HG03571 (cell line): ENCODE measurements at regions not wholly inside any gene's neighbourhood (a gene's known extent, or its start where the extent isn't known, plus 50 kb on each side); places are given as distances from the start of the nearest gene placed in this dataset.
"Not testable (repeated sequence)": the region's sequence is repeated elsewhere in the genome, so short reads cannot be mapped to it uniquely, and the experiment has no call there.

Experiments used
- ATAC-seq: cut with Tn5 transposase; IDR thresholded peaks from one replicate; pipeline ENCODE4 v1.9.1; 2021; ENCODE audit not compliant: unreplicated experiment

DNA sequence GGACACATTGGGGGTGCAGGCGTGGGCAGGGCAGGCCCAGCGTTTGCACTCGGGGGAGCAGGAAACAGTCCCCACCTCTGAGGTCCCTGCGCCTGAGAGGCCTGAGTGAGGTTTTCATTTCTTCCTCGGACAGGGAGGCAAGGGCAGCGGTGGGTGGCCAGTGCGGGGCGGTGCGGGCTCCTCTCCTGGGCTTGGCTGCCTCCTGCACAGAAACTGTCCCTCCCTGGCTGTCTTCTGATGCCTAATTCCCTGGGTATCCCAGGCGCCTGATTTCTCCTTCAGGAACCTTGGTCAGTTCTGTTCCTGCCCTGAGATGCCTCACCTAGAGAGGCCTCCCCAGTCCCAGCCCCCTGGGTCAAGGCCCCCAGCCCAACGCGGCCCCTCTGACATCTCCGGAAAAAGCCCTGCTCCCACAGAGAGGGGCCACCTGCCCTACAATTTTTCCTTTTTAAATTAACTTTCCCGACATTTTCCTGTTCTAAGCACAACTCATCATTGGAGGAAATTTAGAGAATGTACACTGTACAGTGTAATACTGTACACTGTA is 260.3 kb downstream of the ADGRD1 start:
- no peak for ATAC-seq

- ATAC-seq: not testable (repeated sequence)
Observed at GRCh38 chr12:131214936-131215335, 261.2 kb downstream of the ADGRD1 start.

- ATAC-seq: not testable (repeated sequence)
Observed at GRCh38 chr12:131216587-131216986, 262.9 kb downstream of the ADGRD1 start.

DNA sequence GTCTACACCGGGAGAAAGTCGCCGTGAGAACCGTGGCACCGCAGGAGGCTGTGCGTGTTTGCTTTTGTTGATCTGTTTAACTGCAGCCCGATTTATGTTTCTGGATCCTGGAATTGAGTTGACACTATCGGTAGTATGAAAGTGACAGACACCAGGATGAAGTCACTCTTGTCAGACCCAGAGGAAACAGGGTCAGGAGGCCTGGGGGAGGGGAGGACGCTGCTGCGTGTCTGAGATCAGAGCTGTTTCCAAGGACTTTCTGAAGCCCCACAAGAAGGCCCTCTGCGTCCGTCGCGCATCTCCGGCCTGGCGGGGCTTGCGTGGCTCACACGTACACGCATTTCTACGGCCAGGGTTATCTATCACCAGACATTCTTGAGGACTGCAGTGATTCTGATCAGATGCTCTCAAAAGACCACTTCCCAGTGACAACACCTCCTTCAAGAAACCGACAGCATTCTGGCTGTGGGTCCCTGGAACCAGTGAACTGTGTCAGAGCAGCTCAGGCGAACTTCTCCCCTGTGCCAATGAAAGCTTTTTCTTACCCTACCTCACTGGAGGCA is 263.4 kb downstream of the ADGRD1 start:
- ATAC-seq: no peak

DNA sequence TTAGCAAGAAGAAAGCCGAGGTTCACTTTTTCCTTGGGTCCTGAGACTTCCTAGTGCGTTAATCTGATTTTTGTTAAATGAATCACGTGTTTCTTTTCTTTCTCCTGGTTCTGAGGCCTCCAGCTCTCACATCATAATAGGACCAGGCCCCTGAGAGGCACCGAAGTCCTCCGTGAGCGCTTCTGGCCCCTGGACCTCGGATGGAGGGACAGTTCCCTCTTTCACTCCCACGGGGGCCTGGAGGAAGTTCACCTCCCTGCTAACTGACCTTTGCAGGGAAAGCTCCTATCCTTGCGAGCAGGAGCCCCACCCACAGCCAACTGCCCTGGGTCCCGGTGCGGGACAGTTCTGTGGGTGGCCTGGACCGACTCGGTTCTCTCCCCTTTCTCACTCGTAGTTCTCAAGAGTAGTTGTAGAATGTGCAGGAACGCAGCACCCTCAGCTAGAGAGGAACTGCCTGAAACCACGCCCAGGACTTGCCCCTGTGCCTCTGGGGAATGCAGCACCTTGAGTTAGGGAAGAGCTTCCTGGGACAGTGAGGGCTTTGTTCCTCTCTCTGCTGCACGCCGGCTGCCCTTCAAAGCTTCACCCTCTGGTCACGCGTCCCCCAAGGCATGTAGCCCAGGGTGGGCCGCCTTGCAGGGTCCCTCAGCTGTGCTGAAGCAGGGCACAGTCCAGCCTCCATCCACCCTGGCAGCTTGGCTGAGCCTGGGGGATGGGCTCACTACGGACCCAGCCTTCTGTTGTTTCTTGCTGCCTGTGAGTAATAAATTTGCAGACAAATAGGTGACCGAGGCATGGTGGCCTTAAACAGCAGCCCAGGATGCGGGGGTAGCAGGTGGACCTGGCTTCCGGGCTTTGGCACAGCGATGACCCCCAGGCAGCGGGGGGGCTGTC is 264.6 kb downstream of the ADGRD1 start:
- ATAC-seq: peak; percentile 37

GRCh38 chr12:131218923-131219669 is 265.4 kb downstream of the ADGRD1 start:
- no peak for ATAC-seq

DNA sequence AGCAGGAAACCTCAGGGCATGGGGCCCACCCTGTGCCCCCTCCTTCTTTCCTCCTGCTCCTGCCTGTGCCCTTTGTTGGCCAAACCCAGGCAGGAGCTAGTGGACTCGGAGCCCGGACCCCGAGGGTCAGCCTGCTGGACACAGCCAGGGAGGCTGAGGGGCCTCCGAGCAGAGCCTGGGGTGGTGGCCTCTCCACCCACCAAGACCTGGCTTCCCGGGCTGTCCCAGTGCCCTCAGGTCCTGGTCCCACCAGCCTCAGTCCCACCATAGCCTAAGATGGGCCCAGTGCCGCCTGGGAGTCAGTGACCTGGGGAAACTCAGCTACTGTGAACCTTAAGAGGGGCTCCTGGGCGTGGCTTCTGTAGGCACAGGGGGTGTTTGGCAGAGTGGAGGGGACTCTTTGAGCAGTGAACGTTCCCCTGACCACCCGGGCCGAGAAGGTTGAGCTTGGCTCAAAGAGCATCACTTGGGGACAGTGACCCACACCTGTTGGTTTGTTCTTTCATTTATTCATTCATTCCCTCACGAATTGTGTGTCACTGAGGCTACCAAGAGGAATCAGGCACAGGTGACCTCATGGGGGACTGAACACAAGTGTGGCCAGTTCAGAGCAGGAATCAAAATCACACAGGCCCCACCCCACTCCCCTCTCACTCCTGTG is 266.1 kb downstream of the ADGRD1 start:
- ATAC-seq: no peak

GRCh38 chr12:131220331-131220685 is 266.6 kb downstream of the ADGRD1 start:
- ATAC-seq: no peak

DNA sequence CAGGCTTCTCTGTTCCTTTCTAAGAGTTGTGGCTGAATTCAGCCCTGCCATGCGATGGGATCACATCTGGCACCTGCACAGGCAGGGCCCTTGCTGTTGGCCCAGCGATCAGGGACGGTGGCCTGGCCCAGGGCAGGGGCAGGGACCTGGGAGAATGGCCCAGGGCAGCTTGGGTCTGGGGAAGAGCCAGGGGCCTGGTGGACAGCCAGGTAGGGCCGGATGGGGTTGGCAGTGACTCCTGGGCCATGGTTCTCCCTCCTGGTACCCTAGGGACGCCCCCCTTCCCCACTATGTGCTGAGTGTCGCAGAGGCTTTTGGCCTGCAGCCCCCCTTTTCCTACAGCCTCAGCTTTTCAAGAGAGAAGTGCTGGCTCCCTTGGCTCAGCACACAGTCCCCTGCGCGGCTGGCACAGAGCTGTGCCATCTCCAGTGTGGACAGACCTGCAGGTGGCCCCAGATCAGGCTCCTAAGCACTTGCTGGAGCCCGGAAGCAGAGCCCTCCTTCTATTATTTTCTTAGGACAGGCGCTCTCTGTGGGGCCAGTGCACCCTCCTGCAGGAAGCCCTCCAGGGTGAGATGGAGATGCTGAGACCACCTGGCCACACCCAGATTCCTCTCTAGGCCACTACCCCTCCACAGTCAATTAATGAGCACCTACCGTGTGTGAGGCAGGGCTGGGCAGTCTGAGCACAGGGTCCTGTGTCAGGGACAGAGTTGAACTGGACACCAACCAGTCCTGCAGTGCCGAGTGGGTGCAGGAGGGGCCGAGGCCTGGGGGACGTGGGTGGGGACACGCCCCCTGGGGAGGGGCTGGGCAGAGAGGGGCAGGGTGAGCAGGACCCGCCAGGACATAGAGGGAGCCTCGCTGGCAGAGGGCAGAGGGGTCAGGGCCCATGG is 267.6 kb downstream of the ADGRD1 start:
- ATAC-seq: no peak

DNA sequence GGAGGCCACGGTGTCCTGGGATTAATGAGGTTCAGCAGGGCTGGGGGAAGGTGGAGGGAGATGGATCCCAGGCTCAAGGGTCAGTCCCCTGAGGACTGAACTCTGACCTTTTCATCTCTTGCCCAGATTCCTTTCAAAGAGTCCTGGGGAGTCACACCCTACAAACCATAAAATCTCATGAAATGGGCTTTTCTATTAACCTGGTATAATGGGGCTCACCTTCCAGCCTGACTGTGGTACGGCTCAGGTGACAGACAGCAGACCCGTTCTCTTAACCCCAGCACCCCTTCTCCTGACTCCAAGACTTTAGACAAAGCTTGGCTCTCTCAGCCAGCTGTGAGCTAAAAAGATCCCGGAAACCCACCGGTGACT is 268.2 kb downstream of the ADGRD1 start:
- no peak for ATAC-seq

DNA sequence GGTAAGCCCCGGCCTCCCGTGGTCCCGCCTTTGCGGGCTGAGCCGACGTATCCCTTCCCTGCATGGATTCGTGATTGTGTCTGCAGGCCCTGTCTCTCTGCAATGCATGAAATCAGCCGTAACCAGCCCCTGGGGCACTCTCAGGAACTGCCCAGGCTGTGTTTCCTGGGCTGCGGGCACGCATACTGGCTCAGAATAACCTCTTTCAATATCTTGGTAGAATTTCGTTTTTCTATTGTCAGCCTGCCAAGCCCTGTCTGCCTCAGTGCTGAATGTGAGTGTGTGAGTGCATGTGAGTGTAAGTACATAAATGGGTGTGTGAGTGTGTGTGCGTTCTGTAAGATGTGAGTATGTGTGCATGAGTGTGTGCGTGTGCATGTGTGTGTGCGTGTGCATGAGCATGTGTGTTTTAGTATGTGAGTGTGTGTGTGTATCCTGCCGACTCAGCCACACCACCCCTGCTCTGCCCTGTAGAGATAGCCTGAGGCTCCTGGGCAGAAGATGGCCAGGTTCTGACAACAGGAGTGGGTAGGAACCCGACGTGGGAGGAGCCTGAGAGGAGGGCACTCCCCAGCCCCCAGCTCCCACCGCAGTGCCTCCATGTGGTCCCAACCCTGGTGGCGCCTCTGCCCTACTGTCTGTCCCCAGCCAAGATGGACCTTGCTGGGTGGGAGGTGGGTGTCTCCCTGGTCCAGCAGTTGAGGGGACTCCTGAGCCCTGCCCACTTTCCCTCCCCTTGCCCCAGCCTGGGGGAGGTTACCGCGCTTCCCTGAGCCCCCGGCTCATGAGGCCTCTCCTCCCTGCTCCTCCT is 268.8 kb downstream of the ADGRD1 start:
- ATAC-seq: peak; percentile 76

GRCh38 chr12:131223171-131223761 is 269.6 kb downstream of the ADGRD1 start:
- ATAC-seq: no peak

DNA sequence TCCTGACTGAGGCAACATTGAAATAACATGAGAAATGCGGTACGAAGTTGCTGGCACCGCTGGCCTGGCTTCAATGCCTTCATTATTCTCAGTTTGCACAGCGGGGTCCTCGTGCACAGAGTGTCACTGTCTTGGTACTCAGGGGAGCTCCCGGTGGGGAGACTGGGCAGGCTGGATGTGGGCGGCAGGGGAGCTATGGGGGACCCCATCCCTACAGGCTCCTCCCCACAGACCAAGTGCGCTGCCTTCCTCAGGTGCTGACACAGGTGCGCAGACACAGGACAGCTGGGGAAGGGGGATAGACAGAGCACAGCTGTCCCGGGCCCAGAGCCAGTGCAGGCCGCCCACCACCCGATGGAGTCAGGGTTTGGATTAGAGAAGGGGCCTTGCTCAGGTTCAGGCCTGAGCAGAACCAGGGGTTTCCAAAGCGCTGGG is 270.1 kb downstream of the ADGRD1 start:
- ATAC-seq: no peak

DNA sequence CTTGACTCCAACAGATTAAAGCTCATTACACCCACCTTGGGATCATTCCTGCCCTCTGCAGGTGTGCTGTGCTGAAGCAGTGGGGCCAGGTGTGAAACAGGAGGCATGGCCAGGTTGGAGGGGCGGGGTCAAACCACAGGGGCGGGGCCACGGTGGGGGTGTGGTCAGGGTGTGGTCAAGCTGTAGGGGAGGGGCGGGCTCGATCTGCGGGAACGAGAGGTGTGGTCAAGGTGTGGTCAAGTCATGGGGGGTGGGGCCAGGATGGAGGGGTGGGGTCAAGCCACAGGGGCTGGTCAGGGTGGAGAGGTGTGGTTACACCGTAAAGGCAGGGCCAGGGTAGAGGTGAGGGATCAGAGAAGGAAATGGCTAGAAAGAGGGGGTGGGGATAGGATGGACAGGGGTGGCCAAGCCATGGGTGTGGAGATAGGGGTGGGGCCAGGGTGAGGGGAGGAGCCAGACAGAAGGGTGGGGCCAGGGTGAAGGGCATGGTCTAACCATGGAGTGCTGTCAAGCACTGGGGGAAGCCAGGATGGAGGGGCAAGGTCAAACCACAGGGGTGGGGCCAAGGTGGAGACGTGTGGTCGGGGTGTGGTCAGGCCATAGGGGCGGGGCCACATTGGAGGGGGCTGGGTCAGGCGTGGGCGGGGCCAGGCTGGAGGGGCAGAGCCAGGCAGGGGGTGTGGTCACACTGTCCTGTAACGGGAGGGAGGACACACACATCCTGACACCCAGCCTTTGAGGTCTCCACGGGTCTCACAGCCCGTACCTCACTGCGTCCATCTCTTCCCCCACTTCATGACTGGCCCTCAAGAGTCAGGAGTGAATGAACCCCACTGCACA is 270.7 kb downstream of the ADGRD1 start:
- not testable (repeated sequence) for ATAC-seq

DNA sequence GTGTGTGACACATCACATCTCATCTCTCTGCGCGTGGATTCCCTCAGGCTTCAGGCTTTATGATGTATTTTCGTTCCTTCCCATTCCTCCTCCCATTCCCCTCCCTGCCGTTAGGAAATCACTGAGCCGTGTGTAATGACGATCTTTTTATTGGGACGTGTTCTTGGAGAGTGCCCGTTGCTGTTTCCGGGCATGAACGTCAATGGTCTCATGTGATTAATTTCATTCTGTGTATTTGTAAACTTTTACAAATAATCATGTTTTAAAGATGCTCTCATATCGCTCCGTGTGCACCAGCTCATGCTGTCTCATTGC is 271.3 kb downstream of the ADGRD1 start:
- ATAC-seq: not testable (repeated sequence)

GRCh38 chr12:131226345-131227265 is 272.9 kb downstream of the ADGRD1 start:
- ATAC-seq: no peak

DNA sequence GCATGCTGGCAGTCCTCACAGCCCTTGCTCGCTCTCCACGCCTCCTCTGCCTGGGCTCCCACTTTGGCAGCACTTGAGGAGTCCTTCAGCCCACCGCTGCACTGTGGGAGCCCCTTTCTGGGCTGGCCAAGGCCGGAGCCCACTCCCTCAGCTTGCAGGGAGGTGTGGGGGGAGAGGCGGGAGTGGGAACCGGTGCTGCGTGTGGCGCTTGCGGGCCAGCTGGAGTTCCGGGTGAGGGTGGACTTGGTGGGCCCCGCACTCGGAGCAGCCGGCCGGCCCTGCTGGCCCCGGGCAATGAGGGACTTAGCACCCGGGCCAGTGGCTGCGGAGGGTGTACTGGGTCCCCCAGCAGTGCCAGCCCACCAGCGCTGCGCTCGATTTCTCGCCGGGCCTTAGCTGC is 273.9 kb downstream of the ADGRD1 start:
- ATAC-seq: not testable (repeated sequence)
